GM13977 (cell line): ENCODE measurements at regions not wholly inside any gene's neighbourhood (a gene's known extent, or its start where the extent isn't known, plus 50 kb on each side); places are given as distances from the start of the nearest gene placed in this dataset.

Source experiments
- DNase-seq: peaks from one replicate; pipeline ENCODE4 v3.0.0; 2012; ENCODE audit warnings: low spot score
- CTCF ChIP-seq: IDR thresholded peaks from 2 replicates; pipeline ENCODE4 v1.5.1; 2012; ENCODE audit warnings: mild to moderate bottlenecking, control low read depth; ENCODE audit not compliant: insufficient read depth; ENCODE audit errors: extremely low read depth, missing control alignments
- in situ Hi-C: fragments of 300-500 bp; cut with MboI; formaldehyde crosslinking; loops from one replicate; pipeline ENCODE4 v1.12.0; 2022; ENCODE audit warnings: low sequenced_read_pairs, low pct_unique_long_range_greater_than_20kb, mixed read lengths, inconsistent platforms; ENCODE audit not compliant: unreplicated experiment

GRCh38 chrX:15908603-15909290 lies 54.1 kb upstream of the AP1S2 start:
- DNase-seq: no peak
- in situ Hi-C loops: no loop called here
- TF ChIP-seq CTCF: no peak

- DNase-seq: no peak
- in situ Hi-C loops: no loop called here
- no peak for TF ChIP-seq CTCF
Observed at GRCh38 chrX:15906041-15906943, 51.7 kb upstream of the AP1S2 start.
